ENCODE measurements at regions not wholly inside any gene's neighbourhood (a gene's known extent, or its start where the extent isn't known, plus 50 kb on each side); places are given as distances from the start of the nearest gene placed in this dataset.
"Not testable (repeated sequence)": the region's sequence is repeated elsewhere in the genome, so short reads cannot be mapped to it uniquely, and the experiment has no call there.

GRCh38 chr13:52324831-52325230, 81.1 kb downstream of the THSD1 start:
- DNase-seq: not testable (repeated sequence)

DNA sequence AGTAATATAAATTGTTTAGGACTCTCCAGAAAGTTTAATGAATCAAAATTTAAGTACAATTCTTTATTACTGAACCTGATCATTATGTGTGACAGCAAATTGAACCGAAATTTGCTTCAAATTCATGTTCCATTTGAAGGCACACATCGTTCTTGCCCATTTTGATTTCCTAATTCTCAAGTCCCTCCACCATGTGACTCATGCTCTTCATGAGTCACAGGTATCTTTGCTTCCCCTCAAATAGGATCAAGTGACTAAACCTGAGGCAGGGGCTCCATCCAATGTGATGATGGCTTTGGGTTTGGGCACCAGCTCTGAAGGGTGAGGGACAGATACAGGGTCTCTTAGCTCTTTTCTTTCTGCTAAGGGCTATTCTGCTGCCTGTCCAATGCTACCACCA, 86.1 kb downstream of the THSD1 start:
- no peak for DNase-seq

- DNase-seq: not testable (repeated sequence)
Observed at GRCh38 chr13:52309833-52310232, 96.1 kb downstream of the THSD1 start.

DNA sequence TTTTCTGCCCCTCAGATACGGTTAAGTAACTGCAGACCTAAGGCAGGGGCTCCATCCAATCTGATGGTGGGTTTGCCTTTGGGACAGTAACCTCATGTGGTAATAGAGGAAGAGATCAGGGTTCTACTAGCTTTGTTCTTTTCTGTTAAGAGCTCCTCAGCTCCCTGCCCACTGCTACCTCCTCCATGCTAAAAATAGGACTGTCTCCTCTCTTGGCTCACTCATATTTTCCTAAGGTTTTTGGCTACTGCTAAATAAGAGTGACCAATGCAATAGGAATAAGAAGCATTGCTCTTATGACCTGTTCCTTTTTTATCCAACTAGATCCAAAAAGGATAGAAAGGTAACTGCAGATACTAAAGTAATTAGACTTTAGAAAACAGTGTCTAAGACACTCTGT, 99.6 kb downstream of the THSD1 start:
- not testable (repeated sequence) for DNase-seq

DNA sequence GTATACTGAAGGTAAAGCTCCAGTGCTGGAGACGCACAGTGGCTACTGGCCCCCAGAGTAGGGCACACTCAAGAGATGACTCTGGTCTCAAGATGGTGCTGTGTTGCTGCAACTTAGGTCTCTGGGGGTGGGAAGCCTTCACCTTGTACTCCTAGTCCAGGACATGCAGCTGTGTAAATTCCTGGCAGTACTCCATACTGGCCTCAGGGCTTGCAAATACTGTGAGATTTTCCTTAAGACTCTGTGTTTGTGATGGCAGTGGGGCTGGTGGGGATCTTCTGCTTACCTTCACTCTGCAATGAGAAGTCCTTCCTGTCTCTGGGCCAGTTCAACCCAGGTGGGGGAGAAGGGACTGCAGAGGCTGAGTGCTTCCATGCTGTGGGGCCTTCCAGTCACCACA, 102.9 kb downstream of the THSD1 start:
- DNase-seq: not testable (repeated sequence)

GRCh38 chr13:52302688-52303087, 103.3 kb downstream of the THSD1 start:
- not testable (repeated sequence) for DNase-seq

DNA sequence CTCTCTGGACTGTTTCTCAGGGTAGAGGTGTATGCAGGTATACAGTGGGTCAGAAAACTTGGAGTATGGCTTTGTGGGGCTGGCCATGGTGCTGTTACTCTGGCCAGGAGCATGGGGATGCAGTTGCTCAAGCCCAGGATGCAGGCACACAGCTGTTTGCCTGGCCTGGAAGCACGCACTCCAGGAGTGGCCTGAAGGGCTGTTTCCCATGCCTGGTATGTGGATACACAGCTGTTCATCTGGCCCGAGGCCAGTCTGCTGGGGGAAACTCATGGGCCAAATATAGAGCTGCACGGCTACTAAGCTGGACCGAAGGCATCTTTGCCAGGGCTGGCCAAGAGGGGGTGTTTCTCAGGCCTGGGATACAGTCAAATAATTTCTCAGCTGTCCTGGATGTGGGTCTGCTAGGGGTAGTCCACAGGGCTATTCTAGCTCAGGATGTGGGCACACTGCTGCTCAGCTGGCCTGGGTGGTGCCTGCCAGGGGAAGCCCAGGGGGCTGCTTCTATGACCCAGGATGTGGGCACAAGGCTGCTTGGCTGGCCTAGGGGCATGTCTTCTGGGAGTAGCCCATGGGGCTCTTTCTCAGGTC, 104.1 kb downstream of the THSD1 start:
- DNase-seq: not testable (repeated sequence)

- DNase-seq: not testable (repeated sequence)
Observed at GRCh38 chr13:52298079-52298661, 107.8 kb downstream of the THSD1 start.

DNA sequence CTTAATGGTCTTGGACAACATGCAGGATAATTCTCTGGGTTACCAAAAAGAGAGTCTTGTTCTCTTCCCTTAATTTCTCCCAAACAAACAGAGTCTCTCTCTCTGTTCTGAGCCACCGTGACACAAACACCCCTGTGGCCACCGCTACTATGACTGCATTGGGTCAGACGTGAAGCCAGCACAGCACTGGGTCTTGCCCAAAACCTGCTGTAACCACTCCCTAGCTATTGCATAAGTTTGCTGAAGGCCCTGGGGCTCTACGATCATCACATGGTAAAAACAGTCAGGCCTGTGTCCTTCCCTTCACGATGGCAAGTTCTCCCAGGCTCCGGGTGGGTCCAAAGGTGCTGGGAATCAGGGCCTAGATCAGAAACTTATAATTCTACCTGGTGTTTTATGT, 117.1 kb downstream of the THSD1 start:
- DNase-seq: not testable (repeated sequence)

- not testable (repeated sequence) for DNase-seq
Observed at GRCh38 chr13:52281387-52281786, 122.0 kb upstream of the NEK3 start.

GRCh38 chr13:52279408-52279807, 120.0 kb upstream of the NEK3 start:
- not testable (repeated sequence) for DNase-seq

- not testable (repeated sequence) for DNase-seq
Observed at GRCh38 chr13:52254299-52254698, 94.9 kb upstream of the NEK3 start.

- not testable (repeated sequence) for DNase-seq
Observed at GRCh38 chr13:52240752-52241151, 81.4 kb upstream of the NEK3 start.

- DNase-seq: peak; percentile 61 to 64
Observed at GRCh38 chr13:52235900-52236595, 76.7 kb upstream of the NEK3 start.

- DNase-seq: not testable (repeated sequence)
Observed at GRCh38 chr13:52234928-52235327, 75.5 kb upstream of the NEK3 start.

DNA sequence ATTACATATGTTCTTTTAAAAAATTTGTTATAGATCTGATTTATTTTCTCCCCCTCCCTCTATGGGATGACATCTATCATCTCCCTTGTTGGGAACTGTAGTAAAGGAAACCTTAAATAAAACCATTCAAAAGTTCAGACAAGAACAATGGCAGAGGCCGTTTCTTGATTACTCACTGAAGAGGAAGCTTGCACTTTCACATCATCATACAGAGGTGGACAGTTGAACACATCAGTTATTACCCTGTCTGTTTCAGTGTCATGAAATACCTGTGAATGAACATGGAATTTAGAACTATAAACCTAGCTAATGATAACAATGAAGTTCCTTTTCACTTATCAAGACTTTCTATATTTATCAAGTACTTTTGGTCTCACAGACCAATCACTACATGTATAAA, 63.7 kb upstream of the NEK3 start:
- DNase-seq: not testable (repeated sequence)

DNA sequence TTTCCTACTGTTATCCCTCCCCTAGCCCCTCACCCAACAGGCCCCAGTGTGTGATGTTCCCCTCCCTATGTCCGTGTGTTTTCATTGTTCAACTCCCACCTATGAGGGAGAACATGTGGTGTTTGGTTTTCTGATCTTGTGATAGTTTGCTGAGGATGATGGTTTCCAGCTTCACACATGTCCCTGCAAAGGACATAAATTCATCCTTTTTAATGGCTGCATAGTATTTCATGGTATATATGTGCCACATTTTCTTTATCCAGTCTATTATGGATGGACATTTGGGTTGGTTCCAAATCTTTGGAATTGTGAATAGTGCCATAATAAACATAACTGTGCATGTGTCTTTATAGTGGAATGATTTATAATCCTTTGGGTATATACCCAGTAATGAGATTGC, 54.5 kb upstream of the NEK3 start:
- not testable (repeated sequence) for DNase-seq

GRCh38 chr13:52212886-52213285, 53.5 kb upstream of the NEK3 start:
- DNase-seq: not testable (repeated sequence)

DNA sequence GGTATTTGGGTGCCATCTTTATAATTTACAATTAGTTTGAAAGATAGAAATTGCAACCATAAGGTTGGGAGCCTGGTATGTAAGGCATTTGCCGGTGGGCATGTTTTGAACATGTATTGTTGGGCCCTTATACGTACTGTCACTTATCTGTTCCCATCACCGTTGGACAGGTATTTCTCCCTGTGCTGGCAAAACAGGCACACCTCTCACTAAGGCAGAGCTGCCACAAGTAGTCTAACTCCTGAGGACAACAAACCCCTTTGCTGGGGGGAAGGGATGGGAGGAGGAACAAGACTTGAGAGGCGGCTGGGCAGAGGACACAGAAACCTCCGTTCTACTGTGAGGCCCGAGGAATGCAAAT, 52.0 kb upstream of the NEK3 start:
- DNase-seq: not testable (repeated sequence)

GRCh38 chr13:52210564-52211415, 51.4 kb upstream of the NEK3 start:
- not testable (repeated sequence) for DNase-seq

Data from CD4-positive, alpha-beta T cell treated with Interleukin-4 for 1 hour (primary cell).